GM19467 (cell line): ENCODE measurements at regions not wholly inside any gene's neighbourhood (a gene's known extent, or its start where the extent isn't known, plus 50 kb on each side); places are given as distances from the start of the nearest gene placed in this dataset.

ENCODE experiments used
- ATAC-seq: cut with Tn5 transposase; IDR thresholded peaks from one replicate; pipeline ENCODE4 v1.9.1; 2021; ENCODE audit warnings: mild to moderate bottlenecking, moderate library complexity; ENCODE audit not compliant: unreplicated experiment

DNA sequence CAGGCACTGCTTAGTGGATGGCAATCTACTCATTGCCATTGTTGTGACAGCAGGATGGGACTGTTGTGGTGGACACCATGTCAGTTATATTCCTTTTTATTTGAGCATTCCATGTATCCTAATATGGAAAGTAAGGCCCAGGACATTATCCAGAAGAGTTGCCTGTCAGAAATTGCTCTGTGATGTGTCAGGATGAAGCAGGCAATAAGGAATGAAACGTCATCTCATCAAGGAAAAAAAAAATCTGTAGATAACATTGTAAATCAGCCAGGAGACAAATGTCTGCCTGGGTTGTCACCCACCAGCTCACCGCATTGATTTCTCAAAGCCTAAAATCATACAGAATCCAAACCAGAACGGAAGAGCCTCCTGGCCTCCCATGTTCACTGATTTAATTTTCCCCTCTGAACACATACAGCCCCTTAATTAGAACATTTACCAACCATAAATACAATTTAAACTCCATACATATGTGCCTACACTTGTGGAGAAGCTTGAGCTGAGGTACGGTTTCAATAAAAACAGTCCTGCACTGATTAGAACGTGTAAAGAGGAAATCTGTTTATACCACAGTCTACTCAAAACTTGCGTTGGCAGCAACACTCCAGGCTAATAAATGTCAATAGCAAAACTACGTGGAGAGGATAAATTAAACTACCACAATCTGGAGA lies 73.9 kb downstream of the FOXD1 start:
- no peak for ATAC-seq

DNA sequence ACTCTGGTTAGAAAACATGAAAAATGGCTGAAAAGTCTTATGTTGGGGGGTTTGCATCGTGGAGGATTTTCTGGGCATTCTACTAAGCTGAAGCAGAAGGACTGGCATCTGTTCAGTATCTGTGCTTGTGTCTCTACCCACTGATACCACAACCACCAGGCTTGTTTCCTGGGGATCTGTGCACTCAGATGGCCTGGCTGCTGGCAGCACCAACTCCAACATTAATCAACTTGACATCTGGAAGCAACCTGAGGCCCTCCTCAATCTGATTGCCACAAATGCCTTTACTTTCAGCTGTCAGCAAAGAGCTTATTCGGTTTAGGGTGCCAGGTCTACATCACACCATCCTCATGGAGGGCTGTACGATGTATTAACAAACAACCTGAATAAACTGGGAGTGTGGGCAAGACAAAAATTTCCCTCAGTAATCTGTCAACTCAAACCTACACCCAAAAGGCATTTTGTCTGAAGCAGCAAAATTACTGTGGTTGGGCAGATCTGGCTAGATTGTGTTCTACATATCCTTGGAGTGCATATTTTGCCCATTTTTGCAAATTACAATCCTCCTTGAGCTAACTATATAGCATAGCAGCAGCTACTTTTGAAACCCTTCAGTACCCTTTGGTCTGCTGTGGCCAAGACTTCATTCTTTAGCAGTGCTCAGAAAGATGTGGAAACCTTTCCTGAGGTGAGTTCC lies 74.6 kb downstream of the FOXD1 start:
- no peak for ATAC-seq

DNA sequence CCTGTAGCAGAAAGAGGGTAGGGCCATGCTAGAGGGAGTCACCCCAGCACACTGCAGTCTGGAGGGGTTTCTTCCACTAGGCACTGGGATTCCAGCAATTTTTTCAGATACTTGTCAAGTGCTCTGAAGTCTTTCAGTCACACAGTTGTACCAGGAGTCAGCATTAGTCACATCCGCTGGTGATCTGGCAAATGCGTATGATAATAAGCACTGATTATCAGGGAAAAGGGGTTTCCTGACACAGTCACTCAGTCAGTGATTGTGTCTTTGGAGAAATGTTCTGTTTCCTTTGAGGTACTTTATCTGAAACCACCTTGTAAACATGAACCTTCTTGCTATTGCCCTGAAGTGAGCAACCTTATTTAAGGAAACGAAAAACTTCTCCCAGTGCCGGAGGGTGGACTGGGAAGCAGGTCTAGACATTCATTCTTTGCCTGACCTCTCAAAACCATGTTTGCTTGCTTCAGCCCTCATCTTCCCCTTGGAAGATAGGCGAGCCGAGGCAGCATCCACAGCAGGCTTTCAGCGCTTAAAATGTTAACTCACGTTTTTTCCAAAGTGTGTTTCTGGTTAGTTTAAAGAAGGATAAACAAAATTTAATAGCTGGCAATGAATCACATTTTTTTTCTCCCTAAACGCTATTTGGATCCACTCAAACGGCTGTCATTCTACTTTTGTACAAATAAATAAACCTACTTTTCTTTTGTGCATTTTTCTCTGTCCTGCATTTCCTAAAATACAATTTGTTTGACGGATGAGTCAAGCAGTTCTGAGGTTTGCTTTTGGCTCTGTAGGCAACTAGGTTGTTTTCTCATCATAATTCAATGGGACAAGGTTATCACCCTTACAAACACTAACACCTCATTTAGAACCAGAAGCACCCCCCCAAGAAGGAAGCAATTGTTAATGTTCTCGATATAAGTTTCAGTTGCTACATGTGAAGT lies 77.7 kb downstream of the FOXD1 start:
- no peak for ATAC-seq

DNA sequence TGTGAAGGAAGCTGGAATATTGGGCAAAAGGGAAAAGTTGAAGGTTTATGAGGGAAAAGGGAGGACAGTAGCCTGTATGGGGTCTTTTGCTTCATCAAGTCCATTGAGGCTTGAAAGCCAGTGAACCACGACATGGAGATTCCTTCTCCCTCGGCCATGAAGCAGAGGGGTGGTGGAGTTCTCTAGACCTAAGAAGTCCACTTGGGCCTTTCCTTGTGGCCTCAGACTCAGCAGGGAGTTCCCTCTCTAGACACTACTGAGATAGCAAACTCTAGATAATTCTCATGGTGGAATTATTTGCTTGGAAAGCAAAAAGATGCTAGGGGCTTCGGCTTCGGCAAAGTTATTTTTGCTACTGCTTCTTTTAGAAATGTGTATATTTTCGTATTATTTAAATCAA lies 78.5 kb downstream of the FOXD1 start:
- ATAC-seq: no peak

DNA sequence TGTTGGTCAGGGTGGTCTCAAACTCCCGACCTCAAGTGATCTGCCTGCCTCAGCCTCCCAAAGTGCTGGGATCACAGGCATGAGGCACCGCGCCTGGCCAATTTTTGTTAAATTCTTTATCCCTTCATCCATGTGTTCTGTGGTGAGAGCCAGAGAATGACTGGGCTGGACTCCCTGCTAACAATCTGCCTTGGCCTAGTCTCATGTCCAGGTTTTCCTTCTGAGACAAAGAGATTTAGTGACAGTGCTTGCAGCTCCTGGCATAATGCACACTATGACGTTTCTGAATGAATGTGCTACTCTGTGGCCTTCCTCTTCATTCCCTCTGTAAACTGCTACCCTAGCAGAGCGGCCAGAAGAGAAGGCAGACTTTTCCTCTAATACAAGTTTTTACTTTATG lies 79.3 kb downstream of the FOXD1 start:
- no peak for ATAC-seq

- ATAC-seq: no peak
These were observed 80.9 kb downstream of the FOXD1 start for GRCh38 chr5:73367650-73368049.

GRCh38 chr5:73365990-73366667 lies 82.4 kb downstream of the FOXD1 start:
- no peak for ATAC-seq

GRCh38 chr5:73365301-73365853 lies 83.2 kb downstream of the FOXD1 start:
- no peak for ATAC-seq

- no peak for ATAC-seq
These were observed 84.5 kb downstream of the FOXD1 start for GRCh38 chr5:73363911-73364730.

DNA sequence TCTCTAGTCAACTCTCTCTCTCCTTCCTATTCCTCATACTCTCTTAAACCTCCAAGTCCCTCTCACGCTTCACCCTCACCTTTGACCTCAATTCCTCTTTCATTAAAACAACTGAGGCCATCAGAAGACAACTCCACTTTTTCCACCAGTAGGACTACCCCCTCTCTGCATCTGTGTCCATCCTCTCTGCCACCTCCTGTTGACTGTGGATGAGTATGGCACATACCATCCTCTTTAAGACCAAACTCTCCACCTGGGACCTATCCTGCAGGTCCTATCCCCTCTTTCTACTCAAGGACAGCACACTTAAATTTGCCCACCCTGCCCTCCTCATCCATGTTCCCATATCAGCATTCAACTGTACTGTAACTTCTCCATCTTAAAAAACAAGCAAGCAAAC lies 89.2 kb downstream of the FOXD1 start:
- ATAC-seq: no peak

DNA sequence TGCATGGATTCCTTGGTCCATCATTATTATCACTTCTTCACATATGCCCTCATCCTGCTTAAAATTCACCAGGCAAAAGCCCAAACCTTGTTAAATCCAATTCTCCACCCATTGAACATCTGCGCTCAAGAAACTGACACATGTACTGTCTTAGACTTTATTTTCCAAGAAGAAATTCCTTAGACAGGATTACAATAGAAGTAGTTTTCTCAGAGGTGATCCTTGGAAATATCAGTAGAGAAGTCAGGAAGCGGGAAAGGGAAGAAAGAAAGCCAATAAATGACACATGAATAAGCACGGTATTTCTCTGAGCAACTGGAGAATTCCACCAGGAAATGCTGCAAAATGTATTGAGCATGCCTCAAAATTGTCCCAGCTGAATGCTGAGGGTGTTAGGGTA lies 90.2 kb downstream of the FOXD1 start:
- no peak for ATAC-seq

DNA sequence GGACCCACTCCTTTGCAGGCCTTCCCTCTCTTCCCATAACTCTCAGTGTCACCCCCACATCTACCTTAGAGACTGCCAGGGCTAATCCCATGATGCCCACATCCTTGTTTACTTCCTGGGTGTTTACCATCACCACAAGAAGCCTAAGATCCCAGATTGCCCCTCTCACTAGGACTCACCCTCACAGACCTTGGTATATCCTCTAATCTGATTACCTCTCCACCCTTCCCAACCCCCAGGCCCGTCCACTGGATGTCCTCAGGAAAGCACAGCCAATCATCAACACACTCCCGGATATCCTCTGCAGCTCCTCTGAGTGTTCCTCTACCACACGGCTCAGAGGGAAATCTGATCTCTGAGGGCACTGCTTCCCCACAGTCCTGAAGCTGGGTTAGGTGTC lies 91.0 kb downstream of the FOXD1 start:
- no peak for ATAC-seq

- no peak for ATAC-seq
These were observed 93.5 kb downstream of the FOXD1 start for GRCh38 chr5:73355108-73355507.

- ATAC-seq: no peak
These were observed 94.2 kb downstream of the FOXD1 start for GRCh38 chr5:73354406-73354805.

DNA sequence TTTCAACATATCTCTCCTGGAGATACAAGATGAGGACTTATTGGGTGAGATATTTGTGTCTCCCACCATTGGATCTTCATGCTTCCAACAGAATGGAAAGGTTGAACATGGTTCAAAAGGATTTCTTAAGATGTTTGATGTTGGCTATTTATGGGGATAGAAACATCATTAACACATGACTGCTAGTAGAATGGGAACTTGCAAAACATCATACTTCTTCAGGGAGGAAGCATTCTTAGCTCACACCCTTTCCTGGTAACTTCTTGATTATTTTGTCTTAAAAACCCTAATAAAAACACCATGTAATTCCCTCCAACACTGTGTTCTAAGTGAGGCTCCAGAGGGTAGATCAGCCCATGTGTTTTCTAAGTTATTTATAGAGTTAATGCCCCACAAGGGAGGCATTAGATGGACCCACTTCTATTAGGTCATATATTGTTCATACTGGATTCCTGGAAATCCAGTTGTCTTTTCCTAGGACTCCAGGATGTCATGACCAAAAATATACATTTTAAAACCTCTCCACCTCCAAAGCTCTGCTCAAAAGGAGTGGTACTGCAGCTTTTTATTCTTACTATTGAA lies 95.8 kb downstream of the FOXD1 start:
- ATAC-seq: no peak

- ATAC-seq: no peak
These were observed 96.3 kb downstream of the FOXD1 start for GRCh38 chr5:73352243-73352642.

DNA sequence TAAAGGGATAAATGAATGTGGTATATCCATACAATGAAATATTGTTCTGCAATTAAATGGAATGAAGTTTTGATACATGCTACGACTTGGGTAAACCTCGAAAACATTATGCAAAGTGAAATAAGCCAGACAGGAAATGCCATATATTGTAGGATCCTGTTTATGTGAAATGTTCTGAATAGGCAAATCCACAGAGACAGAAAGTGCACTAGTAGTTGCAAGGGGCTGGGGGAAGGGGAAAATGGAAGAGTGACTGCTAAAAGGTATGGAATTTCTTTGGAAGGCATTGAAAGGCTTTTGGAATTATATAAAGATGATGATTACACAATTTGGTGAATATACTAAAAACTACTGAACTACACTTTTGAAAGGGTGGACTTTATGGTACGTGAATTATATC lies 97.0 kb downstream of the FOXD1 start:
- ATAC-seq: no peak

DNA sequence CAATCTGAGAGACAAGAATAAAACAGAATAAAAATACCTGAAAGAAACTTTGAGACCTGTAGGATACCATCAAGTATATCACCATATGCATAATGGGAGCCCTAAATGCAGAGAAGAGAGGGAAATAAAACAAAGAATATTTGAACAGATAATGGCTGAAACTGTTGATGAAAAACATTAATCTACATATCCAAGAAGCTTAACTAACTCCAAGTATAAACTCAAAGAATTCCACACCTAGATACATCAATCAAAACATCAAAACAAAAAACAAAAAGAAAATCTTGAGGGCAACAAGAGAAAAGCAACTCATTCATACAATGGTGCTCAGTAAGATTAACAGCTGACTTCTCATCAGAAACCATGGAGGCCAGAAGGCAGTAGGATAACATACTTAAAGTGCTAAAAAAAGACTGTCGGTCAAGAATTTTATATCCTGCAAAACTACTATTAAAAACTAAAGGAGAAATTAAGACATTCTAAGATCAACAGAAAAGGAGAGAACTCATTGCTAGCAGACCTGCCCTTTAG lies 101.6 kb downstream of the FOXD1 start:
- ATAC-seq: no peak

- no peak for ATAC-seq
These were observed 103.7 kb downstream of the FOXD1 start for GRCh38 chr5:73344835-73345234.
